GM12878 (cell line): ENCODE measurements at regions not wholly inside any gene's neighbourhood (a gene's known extent, or its start where the extent isn't known, plus 50 kb on each side); places are given as distances from the start of the nearest gene placed in this dataset.

ENCODE experiments used
- ATAC-seq: fragments of 200-7000 bp; cut with Tn5 transposase; 3 replicates; pipeline ENCODE4 v1.9.1; 2020; ENCODE audit warnings: mild to moderate bottlenecking, moderate library complexity
- BruUV-seq: library from RNA; stranded (reverse); fragments of 400-500 nt; replicated peaks from 2 replicates; lab custom pipeline; 2021; lab: Mats Ljungman, UMichigan
- CTCF ChIA-PET: fragments of 300-600 bp; sonication (Branson Sonifier 250); formaldehyde crosslinking; extraction: SDS; loops from one replicate; lab custom pipeline; 2021; ENCODE audit warnings: inconsistent platforms; lab: Yijun Ruan, JAX
- POLR2A ChIA-PET: fragments of 350-600 bp; formaldehyde crosslinking; extraction: SDS; loops from one replicate; lab custom pipeline; 2021; ENCODE audit warnings: inconsistent platforms; lab: Charles Lee
- RAD21 ChIA-PET: fragments of 300-600 bp; sonication (Branson Sonifier 250); formaldehyde crosslinking; loops from one replicate; lab custom pipeline; 2023; ENCODE audit warnings: antibody characterized with exemption; ENCODE audit not compliant: unreplicated experiment; lab: Charles Lee
- SMC1A ChIA-PET: fragments of 300-600 bp; sonication (Branson Sonifier 250); formaldehyde crosslinking; loops from one replicate; lab custom pipeline; 2023; ENCODE audit not compliant: unreplicated experiment, uncharacterized antibody; lab: Charles Lee
- DNase-seq: peaks from one replicate; pipeline ENCODE4 v3.0.0-alpha.2; 2011; ENCODE audit warnings: low read depth, low spot score
- FAIRE-seq: peaks from 3 replicates; lab custom pipeline; 2011; peaks lifted over from hg19 to GRCh38; lab: Jason Lieb, UNC
- H2AFZ ChIP-seq: 2 replicates; pipeline ENCODE4 v1.6.0; 2011; ENCODE audit warnings: low read depth, low read length, control low read depth; ENCODE audit not compliant: control insufficient read depth
- H3K27ac ChIP-seq: 2 replicates; pipeline ENCODE4 v1.5.1; 2011; ENCODE audit warnings: control low read depth; ENCODE audit not compliant: control insufficient read depth, insufficient read depth
- H3K27me3 ChIP-seq, 2 experiments: replicated peaks in 1 of 2; 2 replicates each; pipeline versions ENCODE4 v1.6.0 to v1.6.1; 2011; ENCODE audit warnings: low read length in 1 of 2; ENCODE audit not compliant: control insufficient read depth in 2 of 2, insufficient read depth in 2 of 2
- H3K36me3 ChIP-seq, 2 experiments: 2 replicates each; pipeline ENCODE4 v1.5.1; 2011; ENCODE audit warnings: low read length in 1 of 2; ENCODE audit not compliant: control insufficient read depth in 2 of 2, insufficient read depth in 2 of 2
- H3K4me1 ChIP-seq: 2 replicates; pipeline ENCODE4 v1.6.1; 2011; ENCODE audit warnings: mild to moderate bottlenecking, low read length, moderate library complexity, mixed read lengths; ENCODE audit not compliant: control insufficient read depth, insufficient read depth
- H3K4me2 ChIP-seq: 2 replicates; pipeline ENCODE4 v1.6.0; 2011; ENCODE audit warnings: control low read depth; ENCODE audit not compliant: control insufficient read depth, insufficient read depth
- H3K4me3 ChIP-seq: fragments of 200-600 bp; sonication (generic); 2 replicates; pipeline ENCODE4 v1.5.1; 2016
- H3K79me2 ChIP-seq: 2 replicates; pipeline ENCODE4 v1.6.0; 2011; ENCODE audit warnings: low read length; ENCODE audit not compliant: control insufficient read depth, insufficient read depth
- H3K9ac ChIP-seq: 2 replicates; pipeline ENCODE4 v1.8.0; 2011; ENCODE audit warnings: low read length, control low read depth, mixed read lengths; ENCODE audit not compliant: control insufficient read depth, insufficient read depth
- H3K9me3 ChIP-seq: replicated peaks from 3 replicates; pipeline ENCODE4 v1.5.1; 2011; ENCODE audit warnings: mild to moderate bottlenecking, low read length; ENCODE audit not compliant: control insufficient read depth, insufficient read depth
- H4K20me1 ChIP-seq: 2 replicates; pipeline ENCODE4 v1.6.0; 2011; ENCODE audit not compliant: control insufficient read depth, insufficient read depth
- BMI1 ChIP-seq: fragments of 450-650 bp; IDR thresholded peaks from 2 replicates; pipeline ENCODE4 v1.6.1; 2016; ENCODE audit warnings: mild to moderate bottlenecking, moderate library complexity, borderline replicate concordance
- CEBPB ChIP-seq, 2 experiments: fragments of 150-350 bp in 1 of 2; IDR thresholded peaks; 2 replicates each; pipeline ENCODE4 v1.6.1; 2012 to 2014; ENCODE audit warnings: low read depth in 2 of 2, low read length in 2 of 2, borderline replicate concordance in 1 of 2, inconsistent platforms in 1 of 2
- ETV6 ChIP-seq, 2 experiments: fragments of 450-650 bp in 1 of 2; IDR thresholded peaks in 1 of 2; conservative IDR thresholded peaks in 1 of 2; 2 replicates each; pipeline ENCODE4 v1.6.1; 2014; ENCODE audit warnings: antibody characterized with exemption in 1 of 2, borderline replicate concordance in 1 of 2, low read depth in 1 of 2, mild to moderate bottlenecking in 1 of 2, moderate library complexity in 1 of 2
- IKZF2 ChIP-seq, 2 experiments: fragments of 450-650 bp; IDR thresholded peaks; 2 replicates each; pipeline ENCODE4 v1.6.1; 2017; ENCODE audit warnings: mild to moderate bottlenecking in 2 of 2, moderate library complexity in 2 of 2
- IRF4 ChIP-seq: IDR thresholded peaks from 2 replicates; pipeline ENCODE4 v1.6.1; 2011; ENCODE audit warnings: low read depth, low read length
- JUNB ChIP-seq: IDR thresholded peaks from 2 replicates; pipeline ENCODE4 v1.6.1; 2016; ENCODE audit warnings: antibody characterized with exemption, mild to moderate bottlenecking
- MAX ChIP-seq: IDR thresholded peaks from 2 replicates; pipeline ENCODE4 v1.6.1; 2012; ENCODE audit warnings: low read depth, low read length, improper control_type of control experiment
- MTA2 ChIP-seq: fragments of 450-650 bp; IDR thresholded peaks from 2 replicates; pipeline ENCODE4 v1.6.1; 2016; ENCODE audit warnings: low read depth, mild to moderate bottlenecking, moderate library complexity
- PML ChIP-seq: IDR thresholded peaks from 2 replicates; pipeline ENCODE4 v1.6.1; 2012; ENCODE audit warnings: low read length, inconsistent platforms
- RELA ChIP-seq: fragments of 450-650 bp; IDR thresholded peaks from 2 replicates; pipeline ENCODE4 v1.8.0; 2014; ENCODE audit warnings: borderline replicate concordance; ENCODE audit not compliant: partially characterized antibody
- SMARCA5 ChIP-seq: fragments of 450-650 bp; IDR thresholded peaks from 2 replicates; pipeline ENCODE4 v1.6.1; 2017; ENCODE audit warnings: mild to moderate bottlenecking
- SMC3 ChIP-seq: IDR thresholded peaks from 2 replicates; pipeline ENCODE4 v1.6.1; 2011; ENCODE audit warnings: low read length, improper control_type of control experiment, borderline replicate concordance
- SREBF1 ChIP-seq: IDR thresholded peaks from 2 replicates; pipeline ENCODE4 v1.6.1; 2012; ENCODE audit warnings: mild to moderate bottlenecking, low read length
- STAT1 ChIP-seq: fragments of 450-650 bp; conservative IDR thresholded peaks from 2 replicates; pipeline ENCODE4 v1.6.1; 2014; ENCODE audit warnings: antibody characterized with exemption, mild to moderate bottlenecking
- USF1 ChIP-seq: IDR thresholded peaks from 2 replicates; pipeline ENCODE4 v1.6.1; 2011; ENCODE audit warnings: borderline replicate concordance, low read depth, mild to moderate bottlenecking, moderate library complexity, mixed read lengths, low read length; ENCODE audit not compliant: insufficient read depth; ENCODE audit errors: extremely low read length
- WRNIP1 ChIP-seq: IDR thresholded peaks from 2 replicates; pipeline ENCODE4 v1.6.1; 2011; ENCODE audit warnings: low read depth, low read length, improper control_type of control experiment, borderline replicate concordance
- ZNF207 ChIP-seq: fragments of 450-650 bp; IDR thresholded peaks from 2 replicates; pipeline ENCODE4 v1.6.1; 2014; ENCODE audit warnings: antibody characterized with exemption, mild to moderate bottlenecking, borderline replicate concordance
- ZNF274 ChIP-seq: IDR thresholded peaks from one replicate; pipeline ENCODE4 v1.8.0; 2011; ENCODE audit not compliant: insufficient read length, insufficient read depth
- WGBS: methylation state at CpG from one replicate; pipeline ENCODE4 v1.1.6; 2016; ENCODE audit warnings: low lambda C conversion rate; ENCODE audit not compliant: insufficient replicate concordance, insufficient coverage; ENCODE audit errors: missing lambda C conversion rate; 5-methylcytosine and 5-hydroxymethylcytosine counted together
- in situ Hi-C: fragments of 300-500 bp; cut with MboI; formaldehyde crosslinking; loops from 9 replicates; pipeline ENCODE4 v1.14.3; 2018; ENCODE audit warnings: mixed read lengths
- intact Hi-C: fragments of 100-400 bp; cut with micrococcal nuclease; formaldehyde crosslinking; loops from one replicate; pipeline ENCODE4 v1.14.2; 2022; ENCODE audit not compliant: unreplicated experiment

GRCh38 chr13:111623743-111624505, 303.5 kb downstream of the TEX29 start:
- no peak for DNase-seq
- no peak for FAIRE-seq
- H3K27me3 ChIP-seq, result no peaks in the 10 kb centered on the region
- ChIA-PET SMC1A (no interaction called here), POLR2A (no interaction called here), RAD21 (no interaction called here), CTCF (no interaction called here)
- TF ChIP-seq MTA2 (no peak), ZNF274 (no peak), BMI1 (no peak), STAT1 (no peak), SMARCA5 (no peak), ETV6 (conservative IDR thresholded peaks at IDR 0.05 in 1 of 2, IDR thresholded peaks at IDR 0.05 in 1 of 2; ENCODE audit: borderline replicate concordance in 1 of 2, low read depth in 1 of 2) (no peak), WRNIP1 (no peak), RELA (no peak), JUNB (no peak), MAX (no peak), ZNF207 (no peak), IRF4 (no peak), USF1 (no peak), SREBF1 (no peak), IKZF2 (IDR thresholded peaks at IDR 0.05) (no peak), SMC3 (no peak), PML (no peak), CEBPB (IDR thresholded peaks at IDR 0.05; ENCODE audit: borderline replicate concordance in 1 of 2, low read depth in 2 of 2, low read length in 2 of 2) (no peak)
- H3K4me1 ChIP-seq, result no peaks in the 10 kb centered on the region
- 70% methylated on average over 28 of the region's 28 CpGs for WGBS
- no peak overlapping the region for H2AFZ ChIP-seq
- no peak for ATAC-seq
- H3K27ac ChIP-seq, result no peak overlapping the region
- intact Hi-C loops, result no loop called here
- no peak overlapping the region for H3K4me3 ChIP-seq
- no peaks in the 10 kb centered on the region for H3K79me2 ChIP-seq
- no TSS peak for BruUV-seq
- no peaks in the 10 kb centered on the region; the same call in 2 of the 3 replicates for H3K9me3 ChIP-seq
- no peaks in the 10 kb centered on the region for H4K20me1 ChIP-seq
- in situ Hi-C loops, result no loop called here
- no peak overlapping the region for H3K4me2 ChIP-seq
- H3K9ac ChIP-seq, result no peak overlapping the region
- H3K36me3 ChIP-seq, result no peaks in the 10 kb centered on the region
